ENCODE measurements at regions not wholly inside any gene's neighbourhood (a gene's known extent, or its start where the extent isn't known, plus 50 kb on each side); places are given as distances from the start of the nearest gene placed in this dataset.

- H3K27me3 ChIP-seq (replicated peaks; ENCODE audit: insufficient read depth), result no peaks in the 10 kb centered on the region
- TF ChIP-seq CTCF (IDR thresholded peaks at IDR 0.05), result no peak
- H3K27ac ChIP-seq, result no peak overlapping the region
- peaks cover 19 to 22% of the 10 kb centered on the region in 2 donors for H3K4me1 ChIP-seq (ENCODE audit: control insufficient read depth in 1 of 2, low read depth in 2 of 2)
- ATAC-seq (ENCODE audit: insufficient number of reproducible peaks, low FRiP score, low read depth), result no peak
- no peak overlapping the region for H3K4me3 ChIP-seq
- no peaks in the 10 kb centered on the region for H3K36me3 ChIP-seq
- no peak for DNase-seq (ENCODE audit: low spot score)
- no peaks in the 10 kb centered on the region for H3K9me3 ChIP-seq
Measured at GRCh38 chr14:71541973-71542690, 390.1 kb upstream of the RGS6 start.

GRCh38 chr14:71549421-71550050, 382.7 kb upstream of the RGS6 start:
- TF ChIP-seq CTCF (IDR thresholded peaks at IDR 0.05), result no peak
- DNase-seq (ENCODE audit: low spot score) (no peak), ATAC-seq (ENCODE audit: insufficient number of reproducible peaks, low FRiP score, low read depth) (no peak)
- Histone ChIP-seq H3K27ac (no peak overlapping the region), H3K4me3 (no peak overlapping the region), H3K27me3 (replicated peaks; ENCODE audit: insufficient read depth) (no peaks in the 10 kb centered on the region), H3K9me3 (no peaks in the 10 kb centered on the region), H3K36me3 (no peaks in the 10 kb centered on the region), H3K4me1 (ENCODE audit: control insufficient read depth in 1 of 2, low read depth in 2 of 2) (no peaks in the 10 kb centered on the region)

- H3K27me3 ChIP-seq (replicated peaks; ENCODE audit: insufficient read depth), result no peaks in the 10 kb centered on the region
- peaks cover 0 to 3% of the 10 kb centered on the region in 2 donors for H3K4me1 ChIP-seq (ENCODE audit: control insufficient read depth in 1 of 2, low read depth in 2 of 2)
- H3K27ac ChIP-seq, result no peak overlapping the region
- H3K4me3 ChIP-seq, result no peak overlapping the region
- ATAC-seq (ENCODE audit: insufficient number of reproducible peaks, low FRiP score, low read depth) (no peak), DNase-seq (ENCODE audit: low spot score) (no peak)
- TF ChIP-seq CTCF (IDR thresholded peaks at IDR 0.05), result no peak
- no peaks in the 10 kb centered on the region for H3K36me3 ChIP-seq
- no peaks in the 10 kb centered on the region for H3K9me3 ChIP-seq
Measured at GRCh38 chr14:71550367-71550766, 381.9 kb upstream of the RGS6 start.

GRCh38 chr14:71551291-71551950, 380.8 kb upstream of the RGS6 start:
- H3K9me3 ChIP-seq, result no peaks in the 10 kb centered on the region
- no peak for TF ChIP-seq CTCF (IDR thresholded peaks at IDR 0.05)
- ATAC-seq (ENCODE audit: insufficient number of reproducible peaks, low FRiP score, low read depth) (no peak), DNase-seq (ENCODE audit: low spot score) (no peak)
- H3K27ac ChIP-seq, result no peak overlapping the region
- H3K36me3 ChIP-seq, result no peaks in the 10 kb centered on the region
- peaks cover 4 to 8% of the 10 kb centered on the region in 2 donors for H3K4me1 ChIP-seq (ENCODE audit: control insufficient read depth in 1 of 2, low read depth in 2 of 2)
- no peak overlapping the region for H3K4me3 ChIP-seq
- no peaks in the 10 kb centered on the region for H3K27me3 ChIP-seq (replicated peaks; ENCODE audit: insufficient read depth)

GRCh38 chr14:71552809-71553208, 379.4 kb upstream of the RGS6 start:
- no peaks in the 10 kb centered on the region for H3K9me3 ChIP-seq
- DNase-seq (ENCODE audit: low spot score) (no peak), ATAC-seq (ENCODE audit: insufficient number of reproducible peaks, low FRiP score, low read depth) (no peak)
- H3K4me3 ChIP-seq, result no peak overlapping the region
- H3K4me1 ChIP-seq (ENCODE audit: control insufficient read depth in 1 of 2, low read depth in 2 of 2), result peaks cover 4 to 8% of the 10 kb centered on the region in 2 donors
- H3K27me3 ChIP-seq (replicated peaks; ENCODE audit: insufficient read depth), result no peaks in the 10 kb centered on the region
- no peaks in the 10 kb centered on the region for H3K36me3 ChIP-seq
- no peak for TF ChIP-seq CTCF (IDR thresholded peaks at IDR 0.05)
- no peak overlapping the region for H3K27ac ChIP-seq
